GM12892 (cell line): ENCODE measurements at regions not wholly inside any gene's neighbourhood (a gene's known extent, or its start where the extent isn't known, plus 50 kb on each side); places are given as distances from the start of the nearest gene placed in this dataset.

Source experiments
- POLR2A ChIP-seq: IDR thresholded peaks from 2 replicates; pipeline ENCODE4 v1.6.1; 2011; ENCODE audit warnings: low read depth, low read length, control low read depth
- POLR2AphosphoS5 ChIP-seq: IDR thresholded peaks from 2 replicates; pipeline ENCODE4 v1.6.1; 2011; ENCODE audit warnings: low read depth, low read length, control low read depth
- TAF1 ChIP-seq: IDR thresholded peaks from 2 replicates; pipeline ENCODE4 v1.6.1; 2011; ENCODE audit warnings: low read depth, mild to moderate bottlenecking, control low read depth, low read length, borderline replicate concordance

DNA sequence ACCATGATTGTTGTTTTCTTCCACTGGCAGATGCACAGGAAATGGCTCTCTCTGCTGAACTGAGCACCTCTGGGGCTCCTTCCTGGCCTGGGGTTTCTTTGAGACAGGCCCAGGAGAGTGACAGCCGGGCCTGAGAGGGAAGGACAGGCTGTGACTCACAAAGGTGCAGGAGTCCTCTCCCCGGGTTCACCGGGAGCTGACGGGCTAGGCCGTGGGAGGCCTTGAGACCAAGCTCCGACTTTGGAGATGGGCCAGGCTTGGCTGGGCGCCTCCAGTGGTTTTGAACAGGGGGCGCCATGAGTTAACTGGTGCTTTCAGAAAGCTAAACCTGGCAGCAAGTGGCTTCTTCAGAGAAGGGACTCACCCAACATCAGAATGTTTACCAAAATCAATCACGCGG, 143.4 kb downstream of the URI1 start:
- TF ChIP-seq TAF1 (no peak), POLR2AphosphoS5 (no peak), POLR2A (no peak)
